ENCODE measurements at regions not wholly inside any gene's neighbourhood (a gene's known extent, or its start where the extent isn't known, plus 50 kb on each side); places are given as distances from the start of the nearest gene placed in this dataset.
"Not testable (repeated sequence)": the region's sequence is repeated elsewhere in the genome, so short reads cannot be mapped to it uniquely, and the experiment has no call there.

GRCh38 chr2:198880986-198881385 lies 576.8 kb downstream of the SATB2 start:
- no peak overlapping the region for H3K27ac ChIP-seq (ENCODE audit: low read depth in 1 of 2, low read length in 1 of 2)
- no peak overlapping the region for H3K4me3 ChIP-seq (ENCODE audit: low read length in 2 of 2)
- no peaks in the 10 kb centered on the region for H3K4me1 ChIP-seq (ENCODE audit: control insufficient read depth in 2 of 2, insufficient read depth in 2 of 2, low read length in 2 of 2)
- no peaks in the 10 kb centered on the region for H3K9me3 ChIP-seq (ENCODE audit: control insufficient read depth in 2 of 2, insufficient read depth in 1 of 2, low read length in 1 of 2)
- no peaks in the 10 kb centered on the region for H3K36me3 ChIP-seq (ENCODE audit: control insufficient read depth in 2 of 2, insufficient read depth in 2 of 2, low read length in 1 of 2)
- no peaks in the 10 kb centered on the region for H3K27me3 ChIP-seq (ENCODE audit: control insufficient read depth in 2 of 2, insufficient read depth in 1 of 2, low read length in 1 of 2)
- DNase-seq (ENCODE audit: low read depth in 6 of 9, low spot score in 9 of 9) = no peak

GRCh38 chr2:198880421-198880820 lies 577.3 kb downstream of the SATB2 start:
- no peak for DNase-seq (ENCODE audit: low read depth in 6 of 9, low spot score in 9 of 9)
- Histone ChIP-seq H3K9me3 (ENCODE audit: control insufficient read depth in 2 of 2, insufficient read depth in 1 of 2, low read length in 1 of 2) (no peaks in the 10 kb centered on the region), H3K4me1 (ENCODE audit: control insufficient read depth in 2 of 2, insufficient read depth in 2 of 2, low read length in 2 of 2) (no peaks in the 10 kb centered on the region), H3K27me3 (ENCODE audit: control insufficient read depth in 2 of 2, insufficient read depth in 1 of 2, low read length in 1 of 2) (no peaks in the 10 kb centered on the region), H3K27ac (ENCODE audit: low read depth in 1 of 2, low read length in 1 of 2) (no peak overlapping the region), H3K36me3 (ENCODE audit: control insufficient read depth in 2 of 2, insufficient read depth in 2 of 2, low read length in 1 of 2) (no peaks in the 10 kb centered on the region), H3K4me3 (ENCODE audit: low read length in 2 of 2) (no peak overlapping the region)

GRCh38 chr2:198874472-198874858 lies 583.3 kb downstream of the SATB2 start:
- Histone ChIP-seq H3K4me1 (ENCODE audit: control insufficient read depth in 2 of 2, insufficient read depth in 2 of 2, low read length in 2 of 2) (no peaks in the 10 kb centered on the region), H3K27me3 (ENCODE audit: control insufficient read depth in 2 of 2, insufficient read depth in 1 of 2, low read length in 1 of 2) (no peaks in the 10 kb centered on the region), H3K27ac (ENCODE audit: low read depth in 1 of 2, low read length in 1 of 2) (no peak overlapping the region), H3K9me3 (ENCODE audit: control insufficient read depth in 2 of 2, insufficient read depth in 1 of 2, low read length in 1 of 2) (no peaks in the 10 kb centered on the region), H3K36me3 (ENCODE audit: control insufficient read depth in 2 of 2, insufficient read depth in 2 of 2, low read length in 1 of 2) (no peaks in the 10 kb centered on the region), H3K4me3 (ENCODE audit: low read length in 2 of 2) (no peak overlapping the region)
- WGBS = 90% methylated on average over 2 of the region's 2 CpGs
- no peak for DNase-seq (ENCODE audit: low read depth in 6 of 9, low spot score in 9 of 9)

GRCh38 chr2:198873503-198874471 lies 584.0 kb downstream of the SATB2 start:
- no peak for DNase-seq (ENCODE audit: low read depth in 6 of 9, low spot score in 9 of 9)
- WGBS = 95% methylated on average over 8 of the region's 8 CpGs
- Histone ChIP-seq H3K27me3 (ENCODE audit: control insufficient read depth in 2 of 2, insufficient read depth in 1 of 2, low read length in 1 of 2) (no peaks in the 10 kb centered on the region), H3K36me3 (ENCODE audit: control insufficient read depth in 2 of 2, insufficient read depth in 2 of 2, low read length in 1 of 2) (no peaks in the 10 kb centered on the region), H3K27ac (ENCODE audit: low read depth in 1 of 2, low read length in 1 of 2) (no peak overlapping the region), H3K4me1 (ENCODE audit: control insufficient read depth in 2 of 2, insufficient read depth in 2 of 2, low read length in 2 of 2) (no peaks in the 10 kb centered on the region), H3K4me3 (ENCODE audit: low read length in 2 of 2) (no peak overlapping the region), H3K9me3 (ENCODE audit: control insufficient read depth in 2 of 2, insufficient read depth in 1 of 2, low read length in 1 of 2) (no peaks in the 10 kb centered on the region)

- H3K9me3 ChIP-seq (ENCODE audit: control insufficient read depth in 2 of 2, insufficient read depth in 1 of 2, low read length in 1 of 2) = no peaks in the 10 kb centered on the region
- no peak overlapping the region for H3K27ac ChIP-seq (ENCODE audit: low read depth in 1 of 2, low read length in 1 of 2)
- WGBS = 86% methylated on average over 5 of the region's 5 CpGs
- H3K4me3 ChIP-seq (ENCODE audit: low read length in 2 of 2) = no peak overlapping the region
- no peaks in the 10 kb centered on the region for H3K4me1 ChIP-seq (ENCODE audit: control insufficient read depth in 2 of 2, insufficient read depth in 2 of 2, low read length in 2 of 2)
- H3K36me3 ChIP-seq (ENCODE audit: control insufficient read depth in 2 of 2, insufficient read depth in 2 of 2, low read length in 1 of 2) = no peaks in the 10 kb centered on the region
- no peaks in the 10 kb centered on the region for H3K27me3 ChIP-seq (ENCODE audit: control insufficient read depth in 2 of 2, insufficient read depth in 1 of 2, low read length in 1 of 2)
- DNase-seq (ENCODE audit: low read depth in 6 of 9, low spot score in 9 of 9) = no peak
Observed at GRCh38 chr2:198863655-198864054, 594.1 kb downstream of the SATB2 start.

GRCh38 chr2:198861080-198861479 lies 596.7 kb downstream of the SATB2 start:
- Histone ChIP-seq H3K4me1 (ENCODE audit: control insufficient read depth in 2 of 2, insufficient read depth in 2 of 2, low read length in 2 of 2) (no peaks in the 10 kb centered on the region), H3K36me3 (ENCODE audit: control insufficient read depth in 2 of 2, insufficient read depth in 2 of 2, low read length in 1 of 2) (no peaks in the 10 kb centered on the region)
- 97% methylated on average over 2 of the region's 2 CpGs for WGBS

GRCh38 chr2:198857246-198857645 lies 600.5 kb downstream of the SATB2 start:
- H3K9me3 ChIP-seq (ENCODE audit: control insufficient read depth in 2 of 2, insufficient read depth in 1 of 2, low read length in 1 of 2) = no peaks in the 10 kb centered on the region
- no peaks in the 10 kb centered on the region for H3K36me3 ChIP-seq (ENCODE audit: control insufficient read depth in 2 of 2, insufficient read depth in 2 of 2, low read length in 1 of 2)
- WGBS = 81% methylated on average over 1 of the region's 1 CpG
- H3K27me3 ChIP-seq (ENCODE audit: control insufficient read depth in 2 of 2, insufficient read depth in 1 of 2, low read length in 1 of 2) = no peaks in the 10 kb centered on the region
- H3K4me1 ChIP-seq (ENCODE audit: control insufficient read depth in 2 of 2, insufficient read depth in 2 of 2, low read length in 2 of 2) = no peaks in the 10 kb centered on the region
- H3K27ac ChIP-seq (ENCODE audit: low read depth in 1 of 2, low read length in 1 of 2) = no peak overlapping the region
- no peak overlapping the region for H3K4me3 ChIP-seq (ENCODE audit: low read length in 2 of 2)
- DNase-seq (ENCODE audit: low read depth in 6 of 9, low spot score in 9 of 9) = no peak

More at GRCh38 chr2:198861080-198861479, 596.7 kb downstream of the SATB2 start:
- H3K27ac ChIP-seq (ENCODE audit: low read depth in 1 of 2, low read length in 1 of 2) = no peak overlapping the region
- no peaks in the 10 kb centered on the region for H3K9me3 ChIP-seq (ENCODE audit: control insufficient read depth in 2 of 2, insufficient read depth in 1 of 2, low read length in 1 of 2)
- no peak overlapping the region for H3K4me3 ChIP-seq (ENCODE audit: low read length in 2 of 2)
- DNase-seq (ENCODE audit: low read depth in 6 of 9, low spot score in 9 of 9) = no peak
- H3K27me3 ChIP-seq (ENCODE audit: control insufficient read depth in 2 of 2, insufficient read depth in 1 of 2, low read length in 1 of 2) = no peaks in the 10 kb centered on the region

GRCh38 chr2:198855746-198856145 lies 602.0 kb downstream of the SATB2 start:
- H3K27me3 ChIP-seq (ENCODE audit: control insufficient read depth in 2 of 2, insufficient read depth in 1 of 2, low read length in 1 of 2); H3K4me1 ChIP-seq (ENCODE audit: control insufficient read depth in 2 of 2, insufficient read depth in 2 of 2, low read length in 2 of 2); H3K27ac ChIP-seq (ENCODE audit: low read depth in 1 of 2, low read length in 1 of 2); DNase-seq (ENCODE audit: low read depth in 6 of 9, low spot score in 9 of 9); H3K4me3 ChIP-seq (ENCODE audit: low read length in 2 of 2); H3K9me3 ChIP-seq (ENCODE audit: control insufficient read depth in 2 of 2, insufficient read depth in 1 of 2, low read length in 1 of 2); H3K36me3 ChIP-seq (ENCODE audit: control insufficient read depth in 2 of 2, insufficient read depth in 2 of 2, low read length in 1 of 2): not testable (repeated sequence)
- 97% methylated on average over 6 of the region's 6 CpGs for WGBS

- no peaks in the 10 kb centered on the region for H3K4me1 ChIP-seq (ENCODE audit: control insufficient read depth in 2 of 2, insufficient read depth in 2 of 2, low read length in 2 of 2)
- no peaks in the 10 kb centered on the region for H3K27me3 ChIP-seq (ENCODE audit: control insufficient read depth in 2 of 2, insufficient read depth in 1 of 2, low read length in 1 of 2)
- WGBS = 86% methylated on average over 2 of the region's 2 CpGs
- no peak overlapping the region for H3K27ac ChIP-seq (ENCODE audit: low read depth in 1 of 2, low read length in 1 of 2)
- H3K36me3 ChIP-seq (ENCODE audit: control insufficient read depth in 2 of 2, insufficient read depth in 2 of 2, low read length in 1 of 2) = no peaks in the 10 kb centered on the region
- no peak overlapping the region for H3K4me3 ChIP-seq (ENCODE audit: low read length in 2 of 2)
- no peaks in the 10 kb centered on the region for H3K9me3 ChIP-seq (ENCODE audit: control insufficient read depth in 2 of 2, insufficient read depth in 1 of 2, low read length in 1 of 2)
- no peak for DNase-seq (ENCODE audit: low read depth in 6 of 9, low spot score in 9 of 9)
Observed at GRCh38 chr2:198852248-198852647, 605.5 kb downstream of the SATB2 start.

Measured in thymus (tissue), 11 donors.